AG08395 (cell line): ENCODE measurements at regions not wholly inside any gene's neighbourhood (a gene's known extent, or its start where the extent isn't known, plus 50 kb on each side); places are given as distances from the start of the nearest gene placed in this dataset.

Experiments used
- DNase-seq: peaks from one replicate; pipeline ENCODE4 v3.0.0; 2012; ENCODE audit warnings: mixed read lengths, low spot score

DNA sequence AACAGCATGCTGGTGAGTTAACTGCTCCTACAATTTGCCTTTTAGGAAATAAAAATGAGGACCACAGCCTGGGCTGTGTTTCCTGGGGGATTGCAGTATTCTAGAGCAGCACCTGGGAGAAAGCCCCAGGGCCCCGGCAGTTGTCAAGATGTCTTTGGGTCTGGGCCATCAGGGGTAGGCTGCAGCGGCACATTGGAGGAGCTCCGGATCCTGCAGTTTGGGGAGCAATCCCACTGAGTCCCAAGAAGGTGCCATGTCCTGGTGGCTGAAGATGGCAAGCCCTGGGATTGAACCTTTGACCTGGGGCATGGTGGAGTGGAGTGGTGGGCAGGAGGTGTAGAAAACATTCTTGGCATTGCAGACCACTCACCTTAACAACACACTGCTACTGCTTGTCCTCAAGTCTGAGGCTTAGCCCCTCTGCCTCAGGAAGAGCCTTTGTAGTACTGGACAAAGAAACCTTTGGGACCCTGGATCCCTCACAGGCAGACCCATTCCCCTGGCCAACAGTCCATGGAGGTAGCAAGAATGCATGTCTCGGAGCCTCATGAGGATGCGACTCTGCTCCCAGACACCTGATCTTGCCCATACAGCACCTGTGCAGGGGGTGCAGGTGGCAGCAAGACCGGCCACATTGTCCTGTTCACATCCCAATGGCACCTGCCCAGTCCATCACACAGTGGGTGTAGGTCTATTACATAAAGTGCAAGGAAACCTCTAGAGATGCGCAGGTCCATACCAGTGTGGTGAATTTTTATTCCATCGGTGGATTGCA lies 159.1 kb upstream of the IRX2 start:
- DNase-seq = no peak

DNA sequence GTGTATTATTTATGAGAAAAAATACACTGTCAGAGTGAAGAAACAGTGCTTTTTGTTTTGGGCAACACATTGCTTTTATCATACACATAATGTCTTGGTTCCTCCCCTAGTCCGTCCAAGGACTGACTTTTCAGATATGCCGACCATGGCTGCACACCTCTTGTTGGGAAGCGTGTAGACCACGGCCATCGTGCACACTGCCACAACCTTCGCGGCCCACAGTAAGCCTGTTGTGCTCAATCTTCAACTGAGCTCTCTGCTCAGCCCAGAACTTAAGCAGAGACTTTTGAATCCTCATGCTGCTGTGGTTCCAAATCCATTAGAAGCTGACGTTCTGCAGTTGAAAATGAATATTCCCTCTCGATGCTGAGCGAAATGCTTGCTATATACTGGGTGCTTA lies 157.6 kb upstream of the IRX2 start:
- no peak for DNase-seq

DNA sequence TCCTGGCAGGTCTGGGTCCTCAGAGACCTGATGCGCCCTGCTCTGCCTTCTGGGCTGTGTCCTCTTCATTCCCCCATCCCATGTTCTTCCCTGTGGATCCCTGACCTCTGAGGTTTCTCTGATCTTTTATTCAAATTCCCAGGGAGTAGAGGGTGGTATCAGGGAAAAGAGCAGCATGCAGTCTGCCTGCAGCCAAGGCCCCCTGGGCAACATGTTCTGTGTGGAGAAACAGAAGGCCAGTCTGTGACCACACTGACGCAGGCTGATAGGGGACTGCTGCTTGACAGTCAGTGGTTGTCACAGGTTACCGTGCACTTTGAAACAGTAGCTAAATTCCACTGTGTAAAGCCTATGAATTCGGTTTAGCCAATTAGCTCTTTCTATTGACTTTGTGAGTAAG lies 156.6 kb upstream of the IRX2 start:
- no peak for DNase-seq

DNA sequence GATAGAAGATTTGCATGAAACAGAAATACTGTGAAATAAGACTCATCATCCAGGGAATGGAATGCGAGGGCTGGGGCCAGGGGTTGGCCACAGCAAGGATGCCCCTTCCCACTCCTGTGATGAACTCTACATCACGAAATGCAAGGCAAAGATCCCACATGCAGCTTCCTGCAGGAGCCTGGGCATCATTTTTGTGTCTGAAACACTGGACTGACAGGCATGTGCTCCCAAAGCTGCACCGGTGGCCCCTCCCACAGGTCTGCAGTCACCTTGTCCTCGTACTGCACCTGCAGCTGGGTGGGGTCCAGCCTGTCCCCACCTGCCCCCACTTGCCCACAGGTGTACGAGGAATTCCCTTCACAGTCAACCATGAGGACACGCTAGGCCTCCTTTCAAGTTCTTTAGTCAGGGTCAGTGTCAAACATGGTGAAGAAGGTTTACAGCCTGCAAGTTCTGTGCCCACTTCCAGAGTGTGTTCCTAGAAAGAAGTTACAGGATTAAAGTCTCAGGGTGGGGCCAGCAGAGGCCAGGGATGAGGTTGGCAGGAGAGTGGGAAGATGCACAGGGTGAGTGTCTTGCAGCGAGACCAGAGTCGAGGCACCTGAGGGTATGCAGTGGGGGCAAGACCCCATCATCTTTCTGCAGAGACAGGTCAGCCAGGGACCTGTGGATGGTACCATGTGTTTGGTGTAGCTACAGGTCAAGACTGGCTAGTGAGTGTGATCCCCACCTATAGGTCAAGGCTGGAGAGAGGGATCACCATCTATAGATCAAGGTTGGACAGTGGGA lies 155.0 kb upstream of the IRX2 start:
- no peak for DNase-seq

DNA sequence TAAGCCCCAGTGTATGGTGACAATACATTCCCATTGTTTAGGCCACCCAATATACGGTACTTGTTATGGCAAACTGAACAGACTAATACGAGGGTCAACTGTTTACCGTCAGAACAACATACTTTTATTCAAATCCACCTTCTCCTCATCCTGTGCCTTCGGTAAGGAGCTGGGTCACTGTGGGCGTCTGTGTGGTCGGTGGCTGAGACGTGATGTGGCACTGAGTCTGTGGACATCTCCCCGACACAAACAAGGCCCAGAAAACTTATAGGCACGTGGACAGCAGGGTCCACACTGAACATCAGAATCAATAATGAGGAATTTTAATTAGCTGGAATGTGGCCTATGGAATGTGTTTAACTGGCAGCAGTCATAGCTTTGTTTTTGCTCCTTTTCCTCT lies 154.3 kb upstream of the IRX2 start:
- DNase-seq = no peak

DNA sequence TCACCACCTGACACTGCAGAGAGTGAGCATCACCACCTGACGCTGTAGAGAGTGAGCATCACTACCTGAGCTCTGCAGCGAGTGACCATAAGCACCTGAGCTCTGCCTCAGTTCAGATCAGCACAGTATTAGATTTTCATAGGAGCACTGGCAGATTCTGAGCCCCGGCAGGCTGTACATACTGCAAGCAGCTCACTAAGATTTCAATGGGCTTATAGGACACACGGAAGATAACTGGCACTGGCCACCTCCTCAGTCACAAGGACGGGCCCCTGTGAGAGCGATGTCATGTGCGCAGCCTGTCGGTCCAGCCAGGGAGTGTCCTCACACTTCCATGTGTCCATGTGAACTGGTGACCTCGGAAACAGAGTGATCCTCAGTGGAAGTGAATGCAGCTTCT lies 153.5 kb upstream of the IRX2 start:
- no peak for DNase-seq

DNA sequence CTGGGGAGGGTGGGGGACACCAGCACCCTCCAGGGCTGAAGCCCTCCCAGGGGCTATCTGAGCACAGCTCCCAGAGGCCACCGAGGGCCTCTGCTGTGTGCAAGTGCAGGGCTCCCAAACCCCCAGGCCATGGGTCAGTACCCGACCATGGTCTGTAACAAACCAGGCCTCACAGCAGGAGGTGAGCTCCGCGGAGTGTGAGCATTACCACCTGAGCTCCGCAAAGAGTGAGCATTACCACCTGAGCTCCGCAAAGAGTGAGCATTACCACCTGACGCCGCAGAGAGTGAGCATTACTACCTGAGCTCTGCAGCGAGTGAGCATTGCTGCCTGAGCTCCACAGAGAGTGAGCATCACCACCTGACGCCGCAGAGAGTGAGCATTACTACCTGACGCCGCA lies 152.9 kb upstream of the IRX2 start:
- DNase-seq = no peak

DNA sequence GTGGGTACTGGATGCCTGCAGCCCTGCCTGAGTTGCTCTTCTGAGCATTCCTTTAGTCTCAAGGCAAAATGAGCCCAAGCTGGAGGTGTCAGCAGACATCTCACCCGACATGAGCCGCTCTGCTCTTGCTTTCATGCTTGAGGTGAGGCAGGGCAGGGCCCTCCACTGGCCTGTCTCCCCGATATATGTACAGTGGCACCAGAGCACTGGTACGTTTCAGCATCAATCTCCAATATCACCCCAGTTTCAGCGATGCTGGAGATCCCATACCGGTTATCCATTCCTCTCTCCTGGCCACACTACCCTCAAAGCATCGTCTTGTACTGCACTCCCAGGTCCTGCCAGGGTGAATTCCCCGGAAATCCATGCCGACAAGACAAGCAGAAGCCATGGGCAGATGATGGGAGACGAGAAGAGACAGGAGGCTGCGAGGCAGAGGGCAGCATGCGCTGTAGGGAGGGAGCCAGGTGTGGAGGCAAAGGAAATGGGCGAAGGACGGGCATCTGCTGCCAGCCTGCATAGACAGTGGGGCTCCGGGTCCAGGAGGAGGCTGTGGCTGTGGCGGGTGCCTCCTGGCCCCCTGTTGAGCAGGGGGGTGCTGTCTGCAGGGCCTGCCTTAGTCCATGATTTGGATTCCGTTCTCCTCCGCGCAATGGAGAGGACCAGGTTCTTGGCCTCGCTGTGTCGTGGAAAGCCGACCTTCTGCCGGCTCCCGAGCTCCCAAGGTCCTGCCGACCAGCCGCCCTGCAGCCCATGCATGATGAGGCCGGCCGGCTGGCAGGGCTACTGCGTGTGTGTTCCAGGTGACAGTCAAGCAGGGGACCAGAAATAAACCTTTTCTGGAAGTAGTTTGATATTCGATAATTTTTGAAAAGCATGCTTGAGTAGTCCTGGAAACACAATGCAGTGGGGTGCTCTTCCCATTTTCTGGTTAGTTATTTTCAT lies 152.2 kb upstream of the IRX2 start:
- DNase-seq = no peak

DNA sequence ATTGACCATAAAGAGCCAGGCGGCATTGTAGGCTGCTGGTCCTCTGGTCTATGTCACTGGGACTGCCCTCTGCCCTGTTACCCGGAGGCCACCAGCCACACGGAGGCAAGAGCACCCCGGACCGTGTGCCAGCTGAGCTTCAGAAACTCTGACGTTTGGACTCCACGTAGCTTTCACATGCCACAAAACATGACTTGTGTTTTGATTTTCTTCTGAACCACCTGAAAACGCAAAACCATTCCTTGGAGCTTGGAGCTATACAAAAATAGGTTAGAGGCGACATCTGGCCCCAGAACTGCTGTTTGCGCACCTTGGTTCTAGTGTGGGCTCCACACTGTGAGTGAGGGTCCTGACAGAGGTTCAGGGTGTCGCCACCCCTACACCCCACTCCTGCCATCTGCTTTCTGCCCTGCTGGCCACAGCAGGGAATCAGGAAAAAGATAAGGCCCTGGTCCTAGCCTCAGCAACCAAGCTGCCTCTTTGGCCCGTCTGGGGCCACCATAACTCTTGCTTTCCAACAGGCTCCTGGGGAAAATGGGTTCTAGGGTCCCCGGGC lies 151.3 kb upstream of the IRX2 start:
- no peak for DNase-seq

DNA sequence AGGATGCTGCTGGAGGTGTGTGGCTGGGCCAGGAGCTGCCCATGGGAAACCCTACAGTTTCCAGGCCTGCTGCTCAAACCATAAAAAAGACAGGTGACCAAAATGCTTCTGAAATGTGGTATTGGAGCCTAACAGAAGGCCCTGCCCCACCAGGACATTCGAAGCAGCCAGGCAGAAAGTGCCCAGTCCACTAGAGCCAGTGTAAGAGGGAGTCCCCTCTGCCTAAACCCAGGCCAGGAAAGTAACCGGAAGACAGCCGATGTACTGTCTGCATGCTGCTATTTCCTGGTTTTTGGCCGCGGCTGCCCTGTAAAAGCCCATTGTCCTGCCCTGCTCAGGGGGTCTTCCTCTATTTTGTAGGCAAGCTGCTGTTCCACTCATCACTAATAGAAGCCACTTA lies 150.7 kb upstream of the IRX2 start:
- no peak for DNase-seq

DNA sequence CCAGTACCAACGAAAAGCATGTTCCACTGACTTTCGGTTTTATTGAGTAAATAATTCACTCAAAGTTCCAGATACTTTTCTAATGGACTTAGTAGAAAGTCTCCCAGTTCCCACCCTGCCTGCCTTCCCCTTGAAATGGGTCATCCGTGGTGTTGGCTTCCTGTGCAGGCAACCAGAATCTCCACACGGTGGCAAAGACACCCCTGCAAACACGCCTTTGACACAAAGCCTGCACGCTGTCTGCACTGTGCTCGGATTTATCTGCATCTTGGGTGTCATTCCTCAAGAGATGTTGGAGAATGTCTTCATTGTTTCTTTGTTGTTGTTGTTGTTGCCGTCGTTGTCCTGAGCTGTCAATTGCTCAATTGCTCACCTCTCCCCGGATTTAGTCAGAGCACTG lies 150.0 kb upstream of the IRX2 start:
- DNase-seq = no peak

DNA sequence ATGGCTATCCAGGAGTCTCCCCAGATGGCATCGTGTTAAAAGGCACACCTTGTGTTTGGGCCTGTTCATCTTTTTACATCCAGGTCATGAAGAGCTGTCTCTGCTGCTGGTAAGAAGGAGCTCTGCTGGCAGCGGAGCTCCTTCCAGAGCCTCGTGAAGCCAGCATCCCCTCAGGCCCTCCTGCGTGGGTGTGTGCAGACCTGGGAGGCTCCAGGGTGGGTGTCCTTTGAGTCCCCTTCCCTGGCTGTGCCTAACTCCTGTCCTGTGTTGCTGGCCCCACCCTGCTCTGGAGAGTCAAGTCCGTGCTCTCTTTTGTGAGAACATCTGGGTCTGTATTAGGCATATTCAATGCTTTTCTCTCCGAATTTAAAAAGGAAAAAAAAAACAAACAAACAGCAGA lies 149.6 kb upstream of the IRX2 start:
- no peak for DNase-seq

DNA sequence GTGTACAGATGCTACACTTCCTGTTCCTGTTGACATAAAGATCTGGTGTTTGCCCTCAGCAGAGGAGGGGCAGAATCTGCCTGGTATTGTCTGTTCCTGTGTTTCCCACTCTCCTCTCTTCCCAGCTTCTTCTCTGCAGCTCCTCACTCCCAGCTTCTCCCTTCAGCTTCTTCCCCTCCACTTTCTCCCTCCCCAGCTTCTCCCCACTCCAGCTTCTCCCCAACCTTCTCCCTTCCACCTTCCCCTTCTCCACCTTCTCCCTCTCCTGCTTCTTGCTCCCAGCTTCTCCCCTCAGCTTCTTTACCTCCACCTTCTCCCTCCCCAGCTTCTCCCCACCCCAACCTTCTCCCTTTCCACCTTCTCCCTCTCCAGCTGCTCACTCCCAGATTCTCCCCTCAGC lies 148.9 kb upstream of the IRX2 start:
- no peak for DNase-seq

DNA sequence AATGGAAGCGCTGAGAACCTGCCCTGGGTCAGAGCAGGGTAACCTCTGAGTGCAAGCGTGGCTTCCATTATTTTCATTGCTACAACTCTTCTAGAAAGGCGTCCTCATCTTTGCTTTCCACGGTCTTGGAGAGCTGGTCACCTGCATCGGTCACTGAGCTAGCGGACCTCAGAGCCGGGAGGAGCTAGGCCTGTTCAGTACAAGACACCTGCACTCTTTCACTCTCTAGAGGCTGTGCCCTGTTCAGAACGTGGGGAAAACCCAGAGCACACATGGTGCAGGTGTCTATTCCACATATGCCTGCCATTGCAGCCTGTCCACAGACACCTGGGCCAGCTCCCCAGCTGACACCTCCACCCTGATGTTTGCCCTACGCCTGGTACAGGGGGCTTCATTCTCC lies 147.8 kb upstream of the IRX2 start:
- DNase-seq = no peak

DNA sequence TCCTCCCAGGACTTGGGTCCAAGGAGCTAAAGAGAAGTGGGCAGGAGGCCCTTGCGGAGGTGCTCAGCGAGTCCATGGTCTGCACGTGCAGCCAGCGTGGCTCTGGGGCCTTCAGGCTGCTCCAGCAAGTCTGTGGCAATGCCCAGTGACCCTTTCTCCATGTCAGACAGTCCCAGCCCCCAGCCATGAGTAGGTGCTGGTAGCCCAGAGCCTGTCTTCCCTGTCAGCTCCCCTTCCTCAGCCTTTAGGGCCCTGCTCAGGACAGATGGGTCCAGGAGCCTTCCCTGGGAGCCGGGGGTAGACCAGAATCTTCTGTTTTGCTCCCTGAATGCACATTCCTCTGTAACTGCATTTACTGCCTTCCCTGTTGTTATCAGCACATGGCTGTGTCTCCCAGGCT lies 147.2 kb upstream of the IRX2 start:
- no peak for DNase-seq

DNA sequence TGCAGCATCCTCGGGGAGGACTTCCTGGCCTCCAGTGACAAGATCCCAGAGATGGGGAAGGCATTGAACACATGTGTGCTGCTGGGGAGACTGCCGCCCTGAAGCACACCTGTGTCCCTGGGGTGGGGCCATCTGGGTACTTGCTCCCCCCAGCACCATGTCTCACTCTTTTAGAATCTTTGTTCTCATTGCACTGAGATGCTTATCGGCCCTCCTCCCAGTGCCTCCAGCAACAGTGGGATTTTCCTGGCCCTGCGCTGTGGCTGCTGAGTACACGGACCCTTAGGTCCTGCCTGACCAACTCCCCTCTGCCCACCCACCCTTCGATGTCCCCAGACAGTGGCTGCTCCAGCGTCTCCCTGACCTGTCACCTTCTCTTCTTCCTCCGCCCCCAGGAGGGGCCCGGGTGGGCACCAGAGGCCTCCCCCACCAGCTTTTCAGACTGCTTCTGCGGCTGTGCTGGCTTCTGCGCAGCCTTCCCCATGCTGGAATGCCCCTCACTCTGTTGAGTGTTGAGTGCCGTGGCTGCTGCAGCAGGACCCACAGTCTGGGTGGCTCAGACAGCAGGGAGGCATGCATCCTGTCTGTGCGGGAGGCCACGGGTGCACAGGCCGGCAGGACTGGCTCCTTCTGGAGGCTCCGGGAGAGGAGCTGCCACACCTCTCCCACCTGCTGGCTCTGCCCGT lies 145.9 kb upstream of the IRX2 start:
- no peak for DNase-seq

DNA sequence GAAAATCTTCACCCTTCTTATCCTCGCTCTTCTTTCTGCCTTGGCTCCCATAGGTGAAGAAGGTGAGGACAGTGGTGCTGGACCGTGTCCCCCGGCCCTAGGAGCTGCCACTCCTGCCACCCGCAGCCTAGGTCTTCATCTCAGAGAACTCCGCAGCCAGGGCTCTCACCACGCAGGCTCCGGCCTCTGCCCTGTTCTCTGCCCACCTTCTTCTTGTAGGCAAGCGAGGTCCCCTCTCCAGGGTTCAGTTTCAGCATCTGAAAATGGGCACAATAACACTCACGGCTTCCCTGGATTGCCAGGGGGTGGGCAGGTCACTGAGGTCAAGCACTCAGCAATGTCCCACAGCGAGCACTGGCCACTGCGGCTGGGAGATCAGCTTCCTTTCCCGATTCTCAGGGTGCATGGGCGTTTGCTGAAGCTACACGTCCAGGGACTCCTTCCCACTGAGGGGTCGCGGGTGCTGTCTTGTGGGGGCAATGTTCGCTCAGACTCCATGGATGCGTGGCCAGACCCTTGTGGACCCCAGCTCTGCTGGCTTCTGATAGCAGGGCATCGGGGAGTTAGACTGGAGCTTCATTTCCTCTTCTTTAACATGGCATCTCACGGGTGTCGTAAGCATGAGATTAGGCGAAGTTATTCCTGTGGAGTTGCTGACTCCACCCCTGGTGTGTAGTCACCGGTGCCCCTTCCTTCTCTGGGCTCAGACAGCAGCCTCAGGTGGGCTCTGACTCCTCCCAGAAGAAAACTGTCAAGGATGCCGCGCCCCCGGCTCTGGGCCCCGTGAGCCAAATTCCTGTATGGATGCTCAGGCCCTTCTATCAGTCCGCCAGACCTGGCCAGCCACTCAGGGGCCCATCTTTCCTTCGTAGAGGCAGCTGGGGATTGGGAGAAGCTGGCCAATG lies 145.1 kb upstream of the IRX2 start:
- no peak for DNase-seq

DNA sequence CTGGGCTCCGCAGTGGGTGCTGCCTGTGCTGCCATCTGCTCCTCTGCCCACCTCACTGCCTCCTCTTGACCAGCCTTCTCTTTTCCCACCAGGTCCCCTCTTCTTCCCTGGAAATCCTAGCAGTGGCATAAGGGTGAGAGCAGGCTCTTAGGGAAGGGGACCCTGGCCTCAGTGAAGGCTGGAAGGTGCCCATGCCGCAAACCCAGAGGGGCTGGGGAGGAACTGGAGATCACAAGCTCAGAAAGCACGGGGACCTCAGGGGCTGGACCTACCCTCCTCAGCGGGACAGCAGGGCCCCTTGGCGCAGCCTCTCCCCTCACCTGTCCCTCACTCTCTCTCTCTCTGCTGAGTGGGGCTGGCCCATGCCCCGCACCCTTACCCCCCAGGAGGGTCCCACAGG lies 144.4 kb upstream of the IRX2 start:
- DNase-seq = no peak

DNA sequence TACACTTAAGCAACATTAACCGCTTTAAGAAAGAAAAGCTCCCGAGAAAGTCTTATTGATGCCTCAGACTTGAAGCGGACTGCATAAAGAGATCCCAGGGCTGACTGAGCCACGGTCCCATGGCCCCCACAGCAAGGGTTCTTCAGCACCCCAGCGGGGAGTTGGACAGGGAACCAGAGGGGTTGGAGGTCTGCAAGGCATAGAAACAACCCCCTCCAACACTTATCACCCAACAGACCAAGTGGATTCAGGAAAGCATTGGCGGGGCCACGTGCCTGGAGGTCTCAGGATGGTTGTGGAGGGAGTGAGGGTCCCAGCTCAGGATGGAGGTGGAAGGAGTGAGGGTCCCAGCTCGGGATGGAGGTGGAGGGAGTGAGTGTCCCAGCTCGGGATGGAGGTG lies 143.7 kb upstream of the IRX2 start:
- DNase-seq = no peak

DNA sequence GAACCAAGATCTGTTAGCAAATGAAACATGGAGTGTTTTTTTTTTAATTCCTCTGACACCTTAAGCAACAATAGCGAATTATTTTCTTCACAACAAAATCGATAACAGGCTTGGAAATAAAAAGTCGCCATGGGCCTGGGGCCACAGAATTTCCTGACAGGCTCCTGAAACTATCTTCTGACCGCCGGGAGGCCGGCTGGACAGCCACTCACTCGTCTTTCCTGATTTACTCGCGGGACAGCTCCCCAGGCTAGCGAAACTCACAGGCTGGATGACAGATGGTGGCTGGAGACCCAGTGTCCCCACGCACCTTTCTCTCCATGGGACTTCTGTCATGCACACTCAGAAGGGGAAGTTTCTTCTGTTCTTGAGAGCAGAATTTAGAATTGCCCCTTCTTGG lies 143.3 kb upstream of the IRX2 start:
- DNase-seq = no peak

DNA sequence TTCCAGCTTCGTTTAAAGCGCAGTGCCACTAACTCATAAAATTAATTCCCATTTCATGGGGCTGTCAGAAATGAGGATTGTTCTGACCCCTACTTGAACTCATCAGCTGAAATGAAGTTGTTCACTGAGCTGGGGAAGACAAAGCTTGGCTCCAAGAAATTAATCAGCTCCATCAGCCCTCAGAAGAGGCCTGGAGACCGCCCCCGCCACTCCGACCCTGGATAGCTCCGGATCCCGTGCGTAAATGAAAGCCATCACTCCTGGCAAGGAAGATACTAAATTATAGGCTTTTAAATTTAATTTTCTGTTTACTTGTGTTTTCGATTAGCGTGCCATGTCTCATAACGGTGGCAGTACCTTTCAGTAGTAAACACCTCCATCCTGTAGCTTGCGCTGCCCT lies 142.8 kb upstream of the IRX2 start:
- no peak for DNase-seq
